Upper lobe of left lung (tissue), 6 donors: ENCODE measurements at regions not wholly inside any gene's neighbourhood (a gene's known extent, or its start where the extent isn't known, plus 50 kb on each side); places are given as distances from the start of the nearest gene placed in this dataset.

ENCODE experiments used
- ATAC-seq, 2 donors: fragments of 200-7000 bp; cut with Tn5 transposase; one replicate each; pipeline ENCODE4 v1.9.1; 2022; ENCODE audit warnings: mild to moderate bottlenecking in 2 of 2, moderate library complexity in 2 of 2; ENCODE audit not compliant: low FRiP score in 2 of 2
- DNase-seq, 2 donors: peaks; one replicate each; pipeline ENCODE4 v3.0.0-alpha.2; 2019 to 2020
- H3K27ac ChIP-seq, 4 donors: fragments of 200-600 bp; sonication (generic); one replicate each; pipeline ENCODE4 v1.5.1; 2016 to 2019
- H3K27me3 ChIP-seq, 4 donors: fragments of 200-600 bp; sonication (generic); one replicate each; pipeline ENCODE4 v1.5.1; 2017 to 2019
- H3K36me3 ChIP-seq, 4 donors: fragments of 200-600 bp; sonication (generic); one replicate each; pipeline ENCODE4 v1.5.1; 2016 to 2019
- H3K4me1 ChIP-seq, 4 donors: fragments of 200-600 bp; sonication (generic); one replicate each; pipeline ENCODE4 v1.5.1; 2018 to 2019
- H3K4me3 ChIP-seq, 4 donors: fragments of 200-600 bp; sonication (generic); one replicate each; pipeline ENCODE4 v1.5.1; 2017 to 2019; ENCODE audit warnings: mild to moderate bottlenecking in 2 of 4, moderate library complexity in 1 of 4
- H3K9me3 ChIP-seq, 4 donors: fragments of 200-600 bp; sonication (generic); one replicate each; pipeline ENCODE4 v1.5.1; 2018 to 2019
- CTCF ChIP-seq, 6 experiments: fragments of 450-650 bp in 4 of 6; fragments of 200-600 bp in 2 of 6; sonication (generic) in 2 of 6; IDR thresholded peaks; one replicate each; pipeline ENCODE4 v1.5.1; 2016 to 2019; ENCODE audit warnings: antibody characterized with exemption in 6 of 6
- EP300 ChIP-seq, 4 donors: sonication (generic); formaldehyde crosslinking; IDR thresholded peaks; one replicate each; pipeline ENCODE4 v1.5.1; 2017; ENCODE audit warnings: antibody characterized with exemption in 4 of 4, control low read depth in 2 of 4
- POLR2A ChIP-seq, 4 donors: fragments of 450-650 bp; IDR thresholded peaks; one replicate each; pipeline ENCODE4 v1.5.1; 2016 to 2017; ENCODE audit warnings: antibody characterized with exemption in 4 of 4, mild to moderate bottlenecking in 2 of 4
- POLR2AphosphoS5 ChIP-seq, 2 donors: sonication (generic); formaldehyde crosslinking; IDR thresholded peaks; one replicate each; pipeline ENCODE4 v1.5.1; 2017; ENCODE audit warnings: antibody characterized with exemption in 2 of 2
- WGBS, 2 donors: methylation state at CpG; one replicate each; pipeline ENCODE4 v1.1.5; 2017 to 2018; 5-methylcytosine and 5-hydroxymethylcytosine counted together
- donor health status: DM: no; HTN: no; CAD: no; lungs with moderate emphysema.
- donor health status: DM: no; HTN: yes; CAD: no; lungs with severe emphysema.

GRCh38 chr9:91029650-91030361 is 228.2 kb downstream of the SYK start:
- WGBS, 2 donors, result 81 to 85% methylated on average over 15 to 17 of the region's 18 CpGs

GRCh38 chr9:91032121-91032531 is 230.5 kb downstream of the SYK start:
- Histone ChIP-seq H3K9me3 (no peaks in the 10 kb centered on the region), H3K36me3 (no peaks in the 10 kb centered on the region), H3K4me3 (no peak overlapping the region), H3K27me3 (no peaks in the 10 kb centered on the region), H3K27ac (no peak overlapping the region), H3K4me1 (peaks cover 4 to 5% (median 4%) of the 10 kb centered on the region in 4 donors)
- WGBS, 2 donors, result 89 to 94% methylated on average over 4 to 7 of the region's 7 CpGs
- DNase-seq (no peak), ATAC-seq (no peak)
- TF ChIP-seq POLR2AphosphoS5 (IDR thresholded peaks at IDR 0.05) (no peak), POLR2A (IDR thresholded peaks at IDR 0.05) (no peak), EP300 (IDR thresholded peaks at IDR 0.05) (no peak), CTCF (IDR thresholded peaks at IDR 0.05) (no peak)

More at GRCh38 chr9:91029650-91030361, 228.2 kb downstream of the SYK start:
- Histone ChIP-seq H3K9me3 (no peaks in the 10 kb centered on the region), H3K36me3 (no peaks in the 10 kb centered on the region), H3K27ac (no peak overlapping the region), H3K27me3 (no peaks in the 10 kb centered on the region), H3K4me1 (no peaks in the 10 kb centered on the region), H3K4me3 (no peak overlapping the region)
- TF ChIP-seq CTCF (IDR thresholded peaks at IDR 0.05) (no peak), POLR2A (IDR thresholded peaks at IDR 0.05) (no peak), EP300 (IDR thresholded peaks at IDR 0.05) (no peak), POLR2AphosphoS5 (IDR thresholded peaks at IDR 0.05) (no peak)
- ATAC-seq (no peak), DNase-seq (no peak)

- no peaks in the 10 kb centered on the region for H3K9me3 ChIP-seq
- H3K27me3 ChIP-seq, result no peaks in the 10 kb centered on the region
- no peaks in the 10 kb centered on the region for H3K36me3 ChIP-seq
- no peak overlapping the region for H3K4me3 ChIP-seq
- no peak for ATAC-seq
- no peak overlapping the region for H3K27ac ChIP-seq
- TF ChIP-seq POLR2A (IDR thresholded peaks at IDR 0.05) (no peak), POLR2AphosphoS5 (IDR thresholded peaks at IDR 0.05) (no peak), EP300 (IDR thresholded peaks at IDR 0.05) (no peak), CTCF (IDR thresholded peaks at IDR 0.05) (no peak)
- 95 to 97% methylated on average over 5 of the region's 5 CpGs for WGBS, 2 donors
- DNase-seq, result no peak
- peaks cover 15 to 16% (median 16%) of the 10 kb centered on the region in 4 donors for H3K4me1 ChIP-seq
Observed at GRCh38 chr9:91033270-91033669, 231.7 kb downstream of the SYK start.

- no peaks in the 10 kb centered on the region for H3K36me3 ChIP-seq
- no peak for TF ChIP-seq POLR2AphosphoS5 (IDR thresholded peaks at IDR 0.05)
- TF ChIP-seq CTCF (IDR thresholded peaks at IDR 0.05), result peak in 5 of 6 experiments; percentile 20 to 46 (median 46)
- no peaks in the 10 kb centered on the region for H3K9me3 ChIP-seq
- peaks cover 18 to 21% (median 20%) of the 10 kb centered on the region in 4 donors for H3K4me1 ChIP-seq
- no peak for DNase-seq
- no peaks in the 10 kb centered on the region for H3K27me3 ChIP-seq
- ATAC-seq, result no peak
- 88 to 100% methylated on average over 2 to 3 of the region's 3 CpGs for WGBS, 2 donors
- no peak overlapping the region for H3K27ac ChIP-seq
- no peak overlapping the region for H3K4me3 ChIP-seq
Observed at GRCh38 chr9:91033797-91034196, 232.2 kb downstream of the SYK start.

- DNase-seq (no peak), ATAC-seq (no peak)
- H3K27me3 ChIP-seq, result no peaks in the 10 kb centered on the region
- no peaks in the 10 kb centered on the region for H3K9me3 ChIP-seq
- no peak overlapping the region for H3K27ac ChIP-seq
- H3K36me3 ChIP-seq, result no peaks in the 10 kb centered on the region
- peaks cover 18 to 23% (median 20%) of the 10 kb centered on the region in 4 donors for H3K4me1 ChIP-seq
- TF ChIP-seq POLR2A (IDR thresholded peaks at IDR 0.05), result no peak
- TF ChIP-seq EP300 (IDR thresholded peaks at IDR 0.05), result no peak
- TF ChIP-seq CTCF (IDR thresholded peaks at IDR 0.05), result no peak
- no peak for TF ChIP-seq POLR2AphosphoS5 (IDR thresholded peaks at IDR 0.05)
- H3K4me3 ChIP-seq, result no peak overlapping the region
- 94 to 98% methylated on average over 9 of the region's 9 CpGs for WGBS, 2 donors
Observed at GRCh38 chr9:91034521-91034920, 232.9 kb downstream of the SYK start.
